ENCODE measurements at regions not wholly inside any gene's neighbourhood (a gene's known extent, or its start where the extent isn't known, plus 50 kb on each side); places are given as distances from the start of the nearest gene placed in this dataset.

DNA sequence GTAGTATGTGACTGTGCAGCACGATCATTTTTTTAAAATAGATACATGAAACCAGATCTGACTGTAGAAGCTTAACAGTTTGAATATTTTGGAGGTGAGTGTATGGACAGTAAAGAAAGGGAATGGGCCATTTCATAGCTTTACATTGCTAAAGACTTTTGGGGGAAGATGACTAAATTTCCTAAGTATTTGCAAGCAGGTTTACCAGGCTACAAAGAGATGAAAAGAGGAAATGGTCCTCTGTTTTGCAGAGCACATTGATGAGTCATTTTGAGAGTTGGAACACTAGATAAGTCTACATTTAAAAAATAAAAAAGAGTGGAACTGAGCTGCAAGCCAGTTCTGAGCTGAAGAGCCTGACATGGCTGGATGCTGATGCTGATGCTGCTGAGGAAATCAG is 115.7 kb upstream of the LRATD1 start (continued):
- TF ChIP-seq SPI1 (IDR thresholded peaks at IDR 0.05; ENCODE audit: borderline replicate concordance, insufficient read depth, low read depth, low read length) (peak; percentile 81), JUND (IDR thresholded peaks at IDR 0.05; ENCODE audit: low read depth, low read length) (peak; percentile 76; the same call in 1 of the 2 replicates), ZNF384 (IDR thresholded peaks at IDR 0.05; ENCODE audit: borderline replicate concordance, low read depth, low read length) (no peak), IKZF2 (IDR thresholded peaks at IDR 0.05) (peak; percentile 20 to 37; a peak in 2 of 4 replicates), CEBPB (IDR thresholded peaks at IDR 0.05; ENCODE audit: borderline replicate concordance in 1 of 2, low read depth in 2 of 2, low read length in 2 of 2) (no peak), IKZF1 (conservative IDR thresholded peaks at IDR 0.05) (0 out of 2 replicates have a peak, but pooled peaks have one; percentile 25)
- TF ChIP-seq, protein P1, sequence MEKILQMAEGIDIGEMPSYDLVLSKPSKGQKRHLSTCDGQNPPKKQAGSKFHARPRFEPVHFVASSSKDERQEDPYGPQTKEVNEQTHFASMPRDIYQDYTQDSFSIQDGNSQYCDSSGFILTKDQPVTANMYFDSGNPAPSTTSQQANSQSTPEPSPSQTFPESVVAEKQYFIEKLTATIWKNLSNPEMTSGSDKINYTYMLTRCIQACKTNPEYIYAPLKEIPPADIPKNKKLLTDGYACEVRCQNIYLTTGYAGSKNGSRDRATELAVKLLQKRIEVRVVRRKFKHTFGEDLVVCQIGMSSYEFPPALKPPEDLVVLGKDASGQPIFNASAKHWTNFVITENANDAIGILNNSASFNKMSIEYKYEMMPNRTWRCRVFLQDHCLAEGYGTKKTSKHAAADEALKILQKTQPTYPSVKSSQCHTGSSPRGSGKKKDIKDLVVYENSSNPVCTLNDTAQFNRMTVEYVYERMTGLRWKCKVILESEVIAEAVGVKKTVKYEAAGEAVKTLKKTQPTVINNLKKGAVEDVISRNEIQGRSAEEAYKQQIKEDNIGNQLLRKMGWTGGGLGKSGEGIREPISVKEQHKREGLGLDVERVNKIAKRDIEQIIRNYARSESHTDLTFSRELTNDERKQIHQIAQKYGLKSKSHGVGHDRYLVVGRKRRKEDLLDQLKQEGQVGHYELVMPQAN (conservative IDR thresholded peaks at IDR 0.05) = no peak

DNA sequence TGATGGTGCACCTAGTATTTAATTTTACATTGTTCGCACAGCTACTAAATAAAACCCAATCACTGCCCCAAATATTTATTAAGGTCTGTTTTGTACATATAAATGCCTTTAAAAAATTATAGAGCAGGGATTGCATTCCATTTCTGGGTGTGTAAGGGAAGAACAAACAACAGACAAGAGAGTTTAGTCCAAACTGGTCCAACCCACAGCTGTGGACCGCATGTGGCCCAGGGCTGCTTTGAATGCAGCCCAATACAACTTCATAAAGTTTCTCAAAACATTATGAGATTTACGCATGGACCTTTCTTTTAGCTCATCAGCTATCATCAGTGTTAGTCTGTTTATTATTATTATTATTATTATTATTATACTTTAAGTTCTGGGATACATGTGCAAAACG is 114.8 kb upstream of the LRATD1 start:
- H3K4me2 ChIP-seq (ENCODE audit: control insufficient read depth, insufficient read depth) = no peak overlapping the region
- H3K27ac ChIP-seq (ENCODE audit: control insufficient read depth, insufficient read depth) = no peak overlapping the region
- in situ Hi-C loops (cut with MboI) (no loop called here), intact Hi-C loops (cut with micrococcal nuclease; ENCODE audit: unreplicated experiment) (no loop called here)
- ChIA-PET RAD21 (ENCODE audit: unreplicated experiment) (no interaction called here), SMC1A (ENCODE audit: uncharacterized antibody, unreplicated experiment) (interaction anchor here (1.2 kb wide), 1 partner anchor 179 kb away, joined by 3 read pairs; no protein-coding TSS in a partner anchor), CTCF (interaction anchor here (0.6 kb wide), 1 partner anchor 160 kb away, joined by 3 read pairs; no protein-coding TSS in a partner anchor), POLR2A (no interaction called here)
- no peaks in the 10 kb centered on the region for H3K27me3 ChIP-seq (replicated peaks in 1 of 2; ENCODE audit: control insufficient read depth in 2 of 2, insufficient read depth in 2 of 2, low read length in 1 of 2)
- H3K9ac ChIP-seq (ENCODE audit: control insufficient read depth, insufficient read depth, low read length) = no peak overlapping the region
- TF ChIP-seq, protein P2, sequence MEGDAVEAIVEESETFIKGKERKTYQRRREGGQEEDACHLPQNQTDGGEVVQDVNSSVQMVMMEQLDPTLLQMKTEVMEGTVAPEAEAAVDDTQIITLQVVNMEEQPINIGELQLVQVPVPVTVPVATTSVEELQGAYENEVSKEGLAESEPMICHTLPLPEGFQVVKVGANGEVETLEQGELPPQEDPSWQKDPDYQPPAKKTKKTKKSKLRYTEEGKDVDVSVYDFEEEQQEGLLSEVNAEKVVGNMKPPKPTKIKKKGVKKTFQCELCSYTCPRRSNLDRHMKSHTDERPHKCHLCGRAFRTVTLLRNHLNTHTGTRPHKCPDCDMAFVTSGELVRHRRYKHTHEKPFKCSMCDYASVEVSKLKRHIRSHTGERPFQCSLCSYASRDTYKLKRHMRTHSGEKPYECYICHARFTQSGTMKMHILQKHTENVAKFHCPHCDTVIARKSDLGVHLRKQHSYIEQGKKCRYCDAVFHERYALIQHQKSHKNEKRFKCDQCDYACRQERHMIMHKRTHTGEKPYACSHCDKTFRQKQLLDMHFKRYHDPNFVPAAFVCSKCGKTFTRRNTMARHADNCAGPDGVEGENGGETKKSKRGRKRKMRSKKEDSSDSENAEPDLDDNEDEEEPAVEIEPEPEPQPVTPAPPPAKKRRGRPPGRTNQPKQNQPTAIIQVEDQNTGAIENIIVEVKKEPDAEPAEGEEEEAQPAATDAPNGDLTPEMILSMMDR (IDR thresholded peaks at IDR 0.05 in 2 of 3, conservative IDR thresholded peaks at IDR 0.05 in 1 of 3; ENCODE audit: control insufficient read depth in 2 of 3, extremely low read depth in 1 of 3, insufficient read depth in 1 of 3, low read depth in 3 of 3, low read length in 3 of 3) = no peak
- H2AFZ ChIP-seq (ENCODE audit: control insufficient read depth, low read depth, low read length) = no peak overlapping the region
- no peak for FAIRE-seq
- H3K36me3 ChIP-seq (ENCODE audit: control insufficient read depth in 2 of 2, insufficient read depth in 2 of 2, low read length in 1 of 2) = no peaks in the 10 kb centered on the region
- WGBS (ENCODE audit: insufficient coverage, insufficient replicate concordance, low lambda C conversion rate, missing lambda C conversion rate) = 64% methylated on average over 4 of the region's 4 CpGs
- no peak for ATAC-seq
- DNase-seq (ENCODE audit: low read depth, low spot score) = no peak
- no peak overlapping the region for H3K4me3 ChIP-seq
- BruUV-seq (replicated peaks) = no TSS peak
- H4K20me1 ChIP-seq (ENCODE audit: control insufficient read depth, insufficient read depth) = no peaks in the 10 kb centered on the region
- no peaks in the 10 kb centered on the region for H3K79me2 ChIP-seq (ENCODE audit: control insufficient read depth, insufficient read depth, low read length)
- H3K4me1 ChIP-seq (ENCODE audit: control insufficient read depth, insufficient read depth, low read length) = no peaks in the 10 kb centered on the region
- H3K9me3 ChIP-seq (replicated peaks; ENCODE audit: control insufficient read depth, insufficient read depth, low read length) = no peaks in the 10 kb centered on the region
